ENCODE measurements at regions not wholly inside any gene's neighbourhood (a gene's known extent, or its start where the extent isn't known, plus 50 kb on each side); places are given as distances from the start of the nearest gene placed in this dataset.

GRCh38 chr15:96262097-96262496, 68.4 kb upstream of the NR2F2 start:
- no peak for DNase-seq

DNA sequence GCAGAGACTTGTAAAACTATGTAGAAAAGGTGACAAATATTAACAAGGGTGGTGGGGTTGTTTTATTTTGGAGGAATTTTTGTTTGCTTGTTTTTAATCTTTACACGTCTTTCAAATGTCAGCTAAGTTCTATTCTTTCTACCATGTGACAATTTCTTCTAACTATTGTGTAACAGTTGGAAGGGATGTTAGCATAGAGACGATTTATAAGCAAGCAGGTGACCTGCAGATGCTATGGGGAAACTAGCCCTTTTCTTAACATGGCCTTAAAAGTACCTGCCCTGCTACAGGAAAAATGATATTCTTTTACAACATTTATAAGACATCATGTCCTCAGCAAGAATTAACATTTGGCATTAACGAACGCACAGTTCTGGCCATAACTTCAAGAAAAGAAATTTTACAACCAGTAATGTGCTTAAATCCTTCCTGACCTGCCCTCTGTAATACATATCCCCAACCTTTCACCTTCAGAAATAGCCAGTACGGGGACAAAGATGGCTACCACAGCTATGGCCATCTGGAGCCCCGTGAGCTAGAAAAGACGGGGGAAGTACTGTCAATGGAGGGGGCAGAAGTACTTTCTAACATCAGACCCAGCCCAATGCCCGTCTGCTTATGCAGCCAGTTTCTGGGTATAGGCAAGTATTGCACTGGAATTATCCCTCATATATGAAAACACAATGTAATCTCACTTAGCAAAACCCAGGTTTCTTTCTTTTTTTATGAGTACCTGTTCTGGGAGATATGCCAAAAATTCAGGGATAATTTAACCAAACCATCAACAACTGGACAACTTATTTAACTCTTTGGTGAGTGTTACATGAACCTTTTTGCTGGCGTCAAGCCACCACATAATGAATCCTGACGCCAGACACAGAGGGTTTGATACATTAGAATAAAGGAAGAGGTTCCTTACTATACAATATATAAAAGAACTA, 67.7 kb upstream of the NR2F2 start:
- DNase-seq: no peak

- no peak for DNase-seq
Observed at GRCh38 chr15:96264351-96264798, 66.1 kb upstream of the NR2F2 start.

DNA sequence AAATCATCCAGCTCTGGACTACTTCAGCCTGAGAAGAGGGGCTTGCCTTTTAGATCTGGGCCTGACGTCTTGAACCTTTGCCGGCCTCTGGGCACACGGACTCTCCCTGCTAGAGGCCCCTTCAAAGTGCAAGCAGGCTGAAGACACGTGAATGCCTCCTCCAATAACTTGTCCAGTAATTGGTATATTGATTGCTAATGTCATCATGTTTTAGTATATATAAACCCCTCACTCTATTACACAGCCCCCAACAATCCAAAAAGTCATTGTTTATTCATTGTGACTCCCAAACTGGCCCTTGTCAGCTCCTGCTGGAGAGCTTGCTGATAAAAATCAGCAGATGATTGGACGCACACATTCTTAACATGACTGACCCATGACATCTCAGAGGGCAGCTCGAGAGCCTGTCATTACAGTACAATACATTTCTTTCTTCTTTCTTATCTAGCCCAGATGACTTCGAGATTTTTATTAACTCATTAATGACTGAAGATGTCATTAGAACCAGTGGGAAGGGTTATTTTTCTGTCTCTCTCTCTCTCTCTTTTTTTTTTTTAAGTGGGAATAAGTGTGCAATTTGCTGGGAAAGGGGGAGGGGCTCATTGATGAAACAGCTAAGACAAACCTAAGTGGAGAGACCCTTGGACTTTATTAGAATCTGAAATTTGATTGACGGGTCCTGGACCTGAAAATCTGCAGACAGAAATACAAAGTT, 65.5 kb upstream of the NR2F2 start:
- DNase-seq: no peak

DNA sequence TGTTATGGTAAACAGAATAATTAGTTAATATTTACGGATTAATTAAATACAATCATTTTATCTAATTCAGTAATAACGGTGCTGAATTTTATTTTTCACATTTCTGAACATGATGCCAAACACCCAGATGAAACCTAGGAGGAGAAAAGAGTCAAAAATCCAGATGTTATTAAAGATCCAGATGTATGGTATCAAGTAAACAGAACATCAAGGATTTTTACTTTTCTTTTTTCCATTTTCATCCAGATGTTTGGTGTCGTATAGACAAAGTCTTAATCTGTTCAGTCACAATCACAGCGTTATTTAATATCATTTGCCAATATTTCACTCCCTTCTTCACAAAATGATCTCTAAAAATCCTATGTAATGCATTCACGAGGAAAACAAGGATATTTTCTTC, 64.0 kb upstream of the NR2F2 start:
- DNase-seq: no peak

DNA sequence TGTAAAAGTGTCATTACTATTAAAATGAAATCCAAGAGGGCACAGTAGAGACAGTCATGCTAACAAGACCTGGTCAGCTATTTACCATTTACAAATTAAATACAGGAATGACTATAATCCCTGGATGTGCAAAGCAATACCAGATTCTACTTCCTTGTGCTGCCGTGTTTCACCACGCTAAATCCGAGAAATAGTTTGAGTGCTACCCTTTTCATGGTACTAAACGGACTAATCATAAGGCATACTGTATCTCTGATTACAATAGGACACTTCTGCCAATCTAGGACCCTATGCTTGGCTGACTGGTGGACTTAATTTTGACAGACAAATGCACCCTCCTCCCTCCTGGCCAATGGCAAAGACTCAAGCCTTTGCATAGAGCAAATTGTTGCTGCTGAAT, 63.0 kb upstream of the NR2F2 start:
- no peak for DNase-seq

DNA sequence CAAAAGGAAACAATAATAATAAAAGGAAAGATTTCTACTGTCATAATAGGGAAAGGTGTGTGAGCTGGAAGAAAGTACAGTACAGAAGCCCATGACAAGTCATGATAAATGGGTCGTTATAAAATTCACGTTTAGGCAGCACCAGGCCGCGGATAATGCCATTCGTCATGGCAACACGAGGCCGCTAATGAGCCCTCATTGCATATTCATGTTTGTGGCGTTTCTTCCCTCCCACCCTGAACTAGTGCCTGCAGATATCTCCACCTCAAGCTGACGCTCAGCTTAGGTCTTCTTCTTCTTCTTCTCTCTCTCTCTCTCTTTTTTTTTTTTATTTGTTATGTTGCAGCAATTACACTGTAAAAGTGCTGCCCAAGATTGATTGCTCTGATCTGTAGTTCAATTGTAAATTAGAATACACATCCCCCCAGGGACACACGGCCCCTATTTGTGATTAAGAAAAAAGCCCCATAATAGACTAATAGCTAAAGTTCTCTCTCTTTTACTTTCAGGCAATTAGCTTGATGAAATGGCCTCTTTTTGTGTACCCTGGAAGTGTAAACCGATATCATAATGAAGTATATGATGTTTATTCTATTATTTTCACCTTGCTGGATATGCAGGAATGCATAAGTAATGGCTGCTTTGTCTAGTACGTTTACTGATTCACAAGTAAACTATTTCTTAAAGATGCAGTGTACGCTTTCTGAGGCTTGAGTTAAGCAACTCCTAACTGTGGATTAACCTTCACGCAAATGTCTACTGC, 61.9 kb upstream of the NR2F2 start:
- no peak for DNase-seq

- no peak for DNase-seq
Observed at GRCh38 chr15:96270581-96271172, 59.8 kb upstream of the NR2F2 start.

DNA sequence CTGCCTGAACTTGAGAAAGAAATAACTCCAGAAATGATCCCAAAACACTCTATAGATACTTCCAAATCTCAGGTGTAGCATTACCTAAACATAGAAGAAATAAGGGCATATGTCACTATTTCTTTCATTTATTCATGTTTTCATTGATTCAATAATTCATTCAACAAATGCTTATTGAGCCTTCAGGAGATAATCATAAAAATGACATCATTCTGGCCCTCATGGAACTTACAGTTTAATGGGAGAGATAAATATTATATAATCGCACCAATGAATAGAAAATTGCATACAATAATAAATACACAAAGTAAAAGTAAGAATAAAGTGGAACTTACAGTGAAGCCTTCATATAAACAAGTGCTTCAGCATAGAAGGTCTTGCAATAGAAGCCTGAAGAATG, 58.1 kb upstream of the NR2F2 start:
- no peak for DNase-seq

DNA sequence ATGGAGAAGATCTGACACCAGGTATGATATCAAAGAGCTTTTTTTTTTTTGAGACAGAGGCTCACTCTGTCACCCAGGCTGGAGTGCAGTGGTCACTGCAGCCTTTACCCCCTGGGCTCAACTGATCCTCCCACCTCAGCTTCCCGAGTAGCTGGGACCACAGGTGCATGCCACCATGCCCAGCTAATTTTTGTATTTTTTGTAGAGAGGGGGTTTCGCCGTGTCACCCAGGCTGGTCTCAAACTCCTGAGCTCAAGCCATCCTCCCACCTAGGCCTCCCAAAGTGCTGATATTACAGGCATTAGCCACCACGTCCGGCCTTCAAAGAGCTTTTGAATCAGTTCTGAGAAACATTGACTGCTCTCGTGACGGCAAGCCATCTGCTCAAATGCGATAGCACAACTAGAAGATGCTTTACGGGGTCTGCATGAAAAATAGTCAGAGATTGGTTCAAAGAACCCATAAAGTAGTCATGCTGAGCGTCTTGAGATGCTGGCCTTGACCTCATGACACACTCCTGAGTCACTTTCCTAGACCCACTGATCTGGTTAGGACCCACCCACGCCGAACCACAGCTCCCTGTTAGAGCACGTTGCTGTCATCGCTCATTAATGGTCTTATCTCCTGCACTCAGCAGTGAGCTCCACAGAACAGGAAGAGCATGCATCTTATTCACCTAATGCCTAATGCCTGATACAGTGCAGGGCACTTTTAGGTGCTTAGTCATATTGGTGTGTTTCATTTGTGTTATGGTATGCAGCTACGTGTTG, 57.0 kb upstream of the NR2F2 start:
- no peak for DNase-seq

DNA sequence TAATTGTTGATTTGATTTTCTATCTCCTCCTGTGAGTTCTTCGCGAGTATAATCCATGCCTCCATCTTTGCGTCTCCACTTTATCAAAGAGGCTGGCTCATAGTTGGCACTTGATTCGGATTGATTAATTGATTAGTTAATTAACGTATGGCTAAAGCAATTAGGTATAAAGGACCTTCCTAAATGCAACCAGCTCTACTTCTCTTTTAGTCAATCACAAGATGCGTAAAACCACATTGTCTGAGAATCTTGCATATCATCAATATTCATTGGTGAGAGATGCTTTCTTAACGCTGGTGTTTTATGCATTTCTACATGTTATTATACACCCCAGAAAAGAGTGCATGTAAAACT, 56.4 kb upstream of the NR2F2 start:
- no peak for DNase-seq

DNA sequence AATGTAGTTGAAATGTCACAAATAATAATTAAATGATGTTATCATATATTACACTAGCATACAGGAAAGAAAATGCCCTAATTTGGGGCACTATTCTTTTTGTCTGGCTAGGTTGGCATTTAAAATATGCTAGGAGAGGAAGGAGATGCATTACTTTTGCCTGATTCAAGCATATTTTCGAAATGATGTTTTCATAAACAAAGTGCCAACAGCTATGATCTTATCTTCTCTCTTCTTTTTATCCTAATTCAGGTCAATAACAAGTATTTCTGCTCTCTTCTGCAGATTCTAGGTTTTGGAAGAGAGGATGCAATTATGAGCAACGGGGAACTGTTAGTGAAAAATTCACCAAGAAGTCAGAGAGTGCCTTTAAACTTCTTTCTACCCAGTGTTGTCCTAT, 55.8 kb upstream of the NR2F2 start:
- DNase-seq: no peak

- DNase-seq: no peak
Observed at GRCh38 chr15:96276438-96277210, 53.9 kb upstream of the NR2F2 start.
